ENCODE measurements at regions not wholly inside any gene's neighbourhood (a gene's known extent, or its start where the extent isn't known, plus 50 kb on each side); places are given as distances from the start of the nearest gene placed in this dataset.
A peak's percentile ranks its signal among the peaks of the same experiment; 100 is the strongest.
"Not testable (repeated sequence)": the region's sequence is repeated elsewhere in the genome, so short reads cannot be mapped to it uniquely, and the experiment has no call there.

GRCh38 chr2:131671841-131672470, 144.3 kb downstream of the CCDC74A start:
- not testable (repeated sequence) for DNase-seq (ENCODE audit: low read depth in 2 of 2)

- DNase-seq (ENCODE audit: low read depth in 2 of 2): peak in 1 of 2 donors; percentile 49
These were observed 145.0 kb downstream of the CCDC74A start for GRCh38 chr2:131672471-131673399.

- DNase-seq (ENCODE audit: low read depth in 2 of 2): peak in 1 of 2 donors; percentile 57
These were observed 145.9 kb downstream of the CCDC74A start for GRCh38 chr2:131673400-131674173.

GRCh38 chr2:131674174-131674507, 146.5 kb downstream of the CCDC74A start:
- no peak for DNase-seq (ENCODE audit: low read depth in 2 of 2)

GRCh38 chr2:131681611-131682121, 154.0 kb downstream of the CCDC74A start:
- DNase-seq (ENCODE audit: low read depth in 2 of 2): not testable (repeated sequence)

GRCh38 chr2:131682122-131682944, 154.6 kb downstream of the CCDC74A start:
- peak; percentile 61 to 68 for DNase-seq (ENCODE audit: low read depth in 2 of 2)

GRCh38 chr2:131682945-131683330, 155.2 kb downstream of the CCDC74A start:
- DNase-seq (ENCODE audit: low read depth in 2 of 2): not testable (repeated sequence)

GRCh38 chr2:131684631-131685316, 157.1 kb downstream of the CCDC74A start:
- not testable (repeated sequence) for DNase-seq (ENCODE audit: low read depth in 2 of 2)

GRCh38 chr2:131686164-131686893, 158.6 kb downstream of the CCDC74A start:
- DNase-seq (ENCODE audit: low read depth in 2 of 2): not testable (repeated sequence)

- DNase-seq (ENCODE audit: low read depth in 2 of 2): not testable (repeated sequence)
These were observed 159.2 kb downstream of the CCDC74A start for GRCh38 chr2:131686894-131687238.

- DNase-seq (ENCODE audit: low read depth in 2 of 2): not testable (repeated sequence)
These were observed 161.4 kb downstream of the CCDC74A start for GRCh38 chr2:131689066-131689465.

- not testable (repeated sequence) for DNase-seq (ENCODE audit: low read depth in 2 of 2)
These were observed 183.6 kb downstream of the CCDC74A start for GRCh38 chr2:131711268-131711667.

- not testable (repeated sequence) for DNase-seq (ENCODE audit: low read depth in 2 of 2)
These were observed 190.2 kb downstream of the CCDC74A start for GRCh38 chr2:131717907-131718306.

GRCh38 chr2:131721163-131721562, 193.5 kb downstream of the CCDC74A start:
- not testable (repeated sequence) for DNase-seq (ENCODE audit: low read depth in 2 of 2)

GRCh38 chr2:131722256-131722655, 194.6 kb downstream of the CCDC74A start:
- DNase-seq (ENCODE audit: low read depth in 2 of 2): not testable (repeated sequence)

GRCh38 chr2:131724019-131724418, 196.3 kb downstream of the CCDC74A start:
- no peak for DNase-seq (ENCODE audit: low read depth in 2 of 2)

- not testable (repeated sequence) for DNase-seq (ENCODE audit: low read depth in 2 of 2)
These were observed 200.8 kb downstream of the CCDC74A start for GRCh38 chr2:131728451-131728850.

- DNase-seq (ENCODE audit: low read depth in 2 of 2): not testable (repeated sequence)
These were observed 205.8 kb downstream of the CCDC74A start for GRCh38 chr2:131733530-131733929.

- DNase-seq (ENCODE audit: low read depth in 2 of 2): not testable (repeated sequence)
These were observed 208.7 kb downstream of the CCDC74A start for GRCh38 chr2:131736406-131736805.

GRCh38 chr2:131738533-131738932, 210.8 kb downstream of the CCDC74A start:
- DNase-seq (ENCODE audit: low read depth in 2 of 2): not testable (repeated sequence)

All from activated CD4-positive, alpha-beta T cell treated with anti-CD3 and anti-CD28 coated beads for 24 hours (primary cell).